GM19023 (cell line): ENCODE measurements at regions not wholly inside any gene's neighbourhood (a gene's known extent, or its start where the extent isn't known, plus 50 kb on each side); places are given as distances from the start of the nearest gene placed in this dataset.

Experiments used
- ATAC-seq: cut with Tn5 transposase; IDR thresholded peaks from one replicate; pipeline ENCODE4 v1.9.1; 2021; ENCODE audit warnings: mild to moderate bottlenecking, moderate library complexity; ENCODE audit not compliant: unreplicated experiment

DNA sequence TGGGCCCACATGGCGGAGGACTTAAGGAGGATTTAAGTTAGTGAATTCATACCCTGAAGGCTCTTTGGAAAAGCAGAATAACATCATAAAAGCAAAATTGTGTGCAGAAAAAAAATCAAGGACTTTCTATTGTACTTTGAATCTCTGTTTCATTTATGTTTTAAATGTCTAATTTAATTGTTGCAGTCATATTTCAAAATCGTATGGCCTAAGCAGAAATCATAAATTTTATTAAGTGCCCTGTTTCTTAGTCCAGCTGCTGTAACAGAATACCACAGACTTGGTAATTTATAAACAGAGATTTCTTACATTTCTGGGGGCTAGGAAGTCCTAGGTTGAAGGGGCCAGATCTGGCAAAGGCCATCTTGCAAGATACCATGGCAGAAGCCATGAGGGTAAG is 555.6 kb downstream of the LTN1 start:
- no peak for ATAC-seq

- ATAC-seq = no peak
These were observed 556.3 kb downstream of the LTN1 start for GRCh38 chr21:28436286-28436932.

GRCh38 chr21:28431527-28432200 is 561.0 kb downstream of the LTN1 start:
- no peak for ATAC-seq

GRCh38 chr21:28431022-28431421 is 561.7 kb downstream of the LTN1 start:
- ATAC-seq = no peak

DNA sequence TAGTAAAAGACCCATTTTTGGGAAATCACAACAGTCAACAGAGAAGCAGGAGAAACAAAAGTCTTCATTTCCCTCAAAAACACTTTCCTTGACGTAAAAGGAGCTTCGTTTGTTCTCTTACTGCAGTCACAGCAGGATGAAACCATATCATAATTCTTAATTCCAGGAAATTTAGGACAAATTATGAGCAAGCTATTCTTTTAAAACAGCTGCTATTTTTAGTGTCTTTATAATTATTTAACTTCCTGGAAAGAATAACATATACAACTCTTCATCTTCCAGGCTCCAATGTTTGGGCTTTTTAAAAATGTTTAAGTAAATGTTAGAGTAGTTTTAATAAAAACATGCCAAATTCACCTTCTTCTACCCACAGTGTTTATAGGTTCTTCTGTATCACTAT is 563.5 kb downstream of the LTN1 start:
- ATAC-seq = no peak

DNA sequence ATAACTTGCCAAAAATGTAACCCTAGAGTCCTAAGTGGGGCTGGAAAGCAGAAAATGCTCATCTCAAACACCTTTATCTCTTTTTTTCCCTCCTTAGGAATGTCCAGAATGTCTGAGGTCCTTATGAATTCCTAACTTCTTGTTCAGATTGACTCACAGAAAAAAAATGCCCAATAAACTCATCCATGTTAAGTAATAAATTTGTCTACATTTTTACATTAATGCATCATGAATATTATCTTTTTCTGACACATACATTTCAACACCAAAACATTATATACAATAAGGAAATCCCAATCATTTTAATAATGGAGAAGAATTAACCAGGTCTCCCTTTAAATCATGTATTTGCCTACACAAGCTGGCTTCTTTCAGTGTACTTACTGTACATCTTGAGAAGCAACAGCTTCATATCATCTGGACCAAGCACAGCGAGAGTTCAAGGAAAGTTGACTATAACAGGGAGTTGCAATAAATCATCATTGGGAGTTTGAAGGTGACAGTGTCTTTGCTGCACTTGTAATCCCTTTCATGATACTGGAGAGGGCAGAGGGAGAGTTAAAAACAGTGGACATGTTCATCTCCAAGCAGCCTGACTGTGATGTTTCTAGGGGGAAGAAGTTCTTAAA is 565.2 kb downstream of the LTN1 start:
- no peak for ATAC-seq

GRCh38 chr21:28426545-28426944 is 566.1 kb downstream of the LTN1 start:
- no peak for ATAC-seq

GRCh38 chr21:28423521-28424190 is 569.0 kb downstream of the LTN1 start:
- ATAC-seq = no peak

DNA sequence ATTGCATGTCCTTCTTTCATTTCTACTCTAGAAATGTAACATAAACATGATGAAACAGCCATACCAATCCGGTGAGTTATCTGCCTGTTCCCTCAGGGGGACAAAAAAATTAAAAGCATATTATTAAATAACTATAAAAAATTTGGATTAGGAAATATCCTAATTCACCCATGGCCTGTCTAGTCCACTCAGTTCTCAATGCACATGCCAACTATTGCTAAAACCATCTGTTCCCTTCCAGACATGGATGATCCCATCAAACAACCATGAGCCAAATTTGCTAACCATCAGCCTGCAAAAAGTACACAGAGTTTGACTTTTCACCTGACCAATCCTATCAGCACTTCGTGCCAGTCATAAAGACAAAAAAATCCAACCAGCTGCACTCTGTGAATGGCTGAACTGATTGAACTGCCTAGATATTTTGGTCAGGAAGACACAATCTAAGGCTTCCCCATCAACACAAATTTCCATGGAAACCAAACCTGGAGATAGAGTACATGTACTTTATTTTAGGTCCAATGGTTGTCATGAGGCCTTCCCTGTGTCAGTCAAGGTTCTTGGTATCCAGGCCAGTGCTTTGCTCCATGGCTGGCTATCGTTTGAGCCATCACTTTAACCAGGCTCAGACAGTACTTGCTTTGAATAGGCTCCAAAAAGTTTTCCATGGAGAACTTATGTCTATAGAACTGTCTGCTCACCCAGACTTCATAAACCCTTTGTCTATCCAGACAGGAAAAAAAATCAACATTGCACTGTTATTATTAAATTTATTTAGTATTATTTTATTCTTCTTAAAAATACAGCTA is 570.8 kb downstream of the LTN1 start:
- no peak for ATAC-seq

DNA sequence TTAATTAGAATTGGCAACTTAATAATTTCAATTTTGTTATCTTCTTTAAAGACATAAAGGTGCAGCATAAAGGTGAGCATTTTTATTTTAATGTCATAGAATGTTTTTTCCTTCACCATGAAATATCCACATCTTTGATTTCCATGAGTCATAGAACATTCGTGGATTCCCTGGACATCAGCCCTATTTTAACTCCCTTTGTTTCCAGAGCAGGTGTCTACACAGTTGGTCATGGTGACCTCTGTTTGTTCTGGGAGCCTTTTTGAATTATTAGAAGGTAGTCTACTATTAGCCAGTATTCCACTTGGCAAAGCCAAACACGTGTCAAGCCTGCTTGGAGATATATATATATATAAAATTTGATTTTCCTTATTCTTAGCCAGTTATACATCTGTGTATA is 572.9 kb downstream of the LTN1 start:
- ATAC-seq = no peak

GRCh38 chr21:28418726-28419514 is 573.8 kb downstream of the LTN1 start:
- no peak for ATAC-seq

DNA sequence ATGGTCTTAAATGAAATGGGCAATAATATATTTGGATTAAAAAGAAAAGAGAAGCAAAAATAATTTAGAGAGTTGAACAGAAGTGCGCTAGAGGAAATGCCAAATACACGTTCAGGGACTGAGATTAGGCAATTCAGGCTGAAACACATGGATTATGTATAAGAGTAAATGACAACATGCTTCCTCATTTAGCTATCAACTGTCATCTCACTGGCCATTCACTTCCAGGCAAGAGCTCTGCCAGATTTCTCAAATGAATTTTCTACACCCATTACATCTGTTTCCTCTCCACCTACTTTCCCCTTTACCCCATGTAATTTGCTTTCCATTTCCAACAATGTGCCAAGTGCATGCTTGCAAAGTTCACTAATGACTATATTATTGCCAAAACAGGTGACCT is 582.4 kb downstream of the LTN1 start:
- no peak for ATAC-seq

DNA sequence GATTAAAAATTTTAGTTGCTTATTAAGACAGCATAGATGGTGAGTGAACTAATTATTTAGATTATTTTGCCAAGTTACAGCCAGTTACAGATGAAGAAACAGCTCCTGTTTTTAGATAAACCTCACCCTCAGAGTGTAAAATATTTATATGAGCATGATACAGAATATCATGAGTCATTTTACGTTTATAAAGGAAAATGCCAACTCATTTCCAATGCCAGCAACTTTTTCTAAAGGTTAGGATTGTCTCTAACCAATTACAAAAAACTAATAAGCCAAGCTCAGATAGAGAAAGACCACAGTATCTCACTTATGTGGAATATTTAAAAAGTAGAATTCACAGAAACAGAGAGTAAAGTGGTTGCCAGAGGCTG is 590.1 kb downstream of the LTN1 start:
- no peak for ATAC-seq

DNA sequence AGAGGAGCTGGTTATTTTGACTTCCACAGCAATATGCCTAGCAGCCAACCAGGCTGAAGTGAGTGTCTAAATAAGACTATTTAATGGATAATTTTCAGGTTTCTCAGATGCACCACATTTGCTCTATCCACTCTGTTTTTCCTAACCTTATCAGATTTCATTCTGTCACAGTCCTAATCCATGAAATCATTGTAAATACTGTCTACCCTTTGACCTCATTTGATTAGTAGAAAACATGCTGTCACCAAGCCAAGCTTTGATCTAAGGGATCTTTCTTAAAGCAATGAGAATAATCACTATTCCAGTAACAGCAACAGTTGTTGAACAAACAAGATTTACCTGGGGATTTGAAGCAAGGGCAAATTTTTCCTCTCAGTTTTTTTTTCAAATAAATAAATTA is 595.6 kb downstream of the LTN1 start:
- ATAC-seq = no peak

- ATAC-seq = no peak
These were observed 596.3 kb downstream of the LTN1 start for GRCh38 chr21:28396421-28396820.

DNA sequence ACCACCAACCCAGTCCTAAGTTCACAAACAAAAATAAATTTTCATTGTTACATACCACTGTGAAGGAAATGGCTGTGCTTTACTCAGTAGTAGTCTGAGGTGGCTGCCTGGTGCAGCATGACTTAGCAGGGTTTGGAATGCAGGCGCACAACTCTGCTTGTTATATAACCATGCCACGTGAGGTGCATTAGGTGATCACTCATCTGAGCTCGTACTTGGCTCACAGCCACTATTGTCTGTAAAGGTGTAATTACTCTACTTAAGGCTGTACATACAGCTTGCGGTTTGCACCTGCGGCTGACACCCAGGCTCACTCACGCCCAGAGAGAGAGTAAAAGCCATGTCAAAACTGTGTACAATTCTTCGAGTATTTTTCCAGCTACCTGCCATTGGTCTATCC is 599.4 kb downstream of the LTN1 start:
- no peak for ATAC-seq

- no peak for ATAC-seq
These were observed 600.5 kb downstream of the LTN1 start for GRCh38 chr21:28391938-28392849.

GRCh38 chr21:28387220-28387619 is 605.5 kb downstream of the LTN1 start:
- no peak for ATAC-seq

DNA sequence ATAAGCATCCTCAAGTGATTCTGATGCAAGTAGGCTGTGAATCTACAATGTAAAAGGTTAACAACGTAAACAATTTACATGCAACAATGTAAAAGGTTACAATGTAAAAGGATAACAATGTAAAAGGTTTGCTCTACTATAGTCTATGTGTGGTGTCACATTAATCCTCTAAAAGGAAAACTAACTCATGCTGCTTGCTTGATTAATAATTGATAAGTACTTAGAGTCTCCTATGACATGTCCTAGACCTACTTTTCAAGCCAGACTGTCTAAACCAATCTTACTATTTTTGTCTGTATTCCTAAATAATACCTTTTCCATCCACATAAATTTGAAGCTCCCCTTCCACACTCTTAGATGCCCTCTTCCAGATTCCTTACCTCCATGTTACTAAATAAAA is 606.8 kb downstream of the LTN1 start:
- no peak for ATAC-seq
